ENCODE measurements at regions not wholly inside any gene's neighbourhood (a gene's known extent, or its start where the extent isn't known, plus 50 kb on each side); places are given as distances from the start of the nearest gene placed in this dataset.

DNA sequence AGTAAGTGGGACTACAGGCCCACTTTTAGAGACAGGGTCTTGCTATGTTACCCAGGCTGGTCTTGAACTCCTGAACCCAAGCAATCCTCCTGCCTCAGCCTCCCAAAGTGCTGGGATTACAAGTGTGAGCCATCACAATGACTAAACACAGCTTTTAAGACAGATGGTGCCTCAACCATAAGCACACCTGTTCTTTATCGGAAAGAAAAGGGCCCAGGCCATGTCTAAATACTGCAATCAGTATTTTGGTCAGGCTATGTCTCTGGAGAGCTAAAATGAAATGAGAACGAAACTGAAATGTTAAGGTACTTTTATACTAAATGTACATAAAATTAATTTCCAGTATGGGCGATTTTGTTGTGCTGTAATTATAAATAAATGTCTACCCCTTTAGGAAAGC is 69.5 kb upstream of the SPTBN1 start:
- Histone ChIP-seq H4K5ac (ENCODE audit: insufficient read length, low read depth, low read length) (no peak overlapping the region), H3K4ac (ENCODE audit: low read depth, low read length) (no peak overlapping the region), H2BK20ac (ENCODE audit: low read depth, low read length, poor library complexity, severe bottlenecking) (no peak overlapping the region), H3K9ac (ENCODE audit: extremely low read depth, insufficient read length, low read length) (no peak overlapping the region), H3K23ac (ENCODE audit: insufficient read length, low read depth, low read length) (no peak overlapping the region), H3K18ac (ENCODE audit: insufficient read length, low read depth, low read length) (no peak overlapping the region), H3K27me3 (ENCODE audit: insufficient read depth, low read length) (no peaks in the 10 kb centered on the region), H3K14ac (ENCODE audit: insufficient read depth, low read length) (no peak overlapping the region), H2BK120ac (ENCODE audit: low read depth, low read length, poor library complexity, severe bottlenecking) (no peak overlapping the region), H3T11ph (ENCODE audit: low read length) (no peak overlapping the region), H3K27ac (ENCODE audit: insufficient read length, low read depth, low read length) (no peak overlapping the region), H2BK5ac (ENCODE audit: insufficient read length, low read length) (no peak overlapping the region), H3K56ac (ENCODE audit: insufficient read length, low read depth, low read length) (no peak overlapping the region), H3K79me2 (ENCODE audit: insufficient read depth, low read length) (no peaks in the 10 kb centered on the region), H3K4me1 (ENCODE audit: insufficient read depth, low read length) (peaks cover 6% of the 10 kb centered on the region; the same call in 1 of the 2 replicates), H2BK12ac (ENCODE audit: insufficient read length, low read depth, low read length) (no peak overlapping the region), H3K9me3 (ENCODE audit: control insufficient read depth, low read depth, low read length) (no peaks in the 10 kb centered on the region), H4K91ac (ENCODE audit: insufficient read length, low read depth, low read length) (no peak overlapping the region), H4K8ac (replicated peaks; ENCODE audit: insufficient read length, low read depth, low read length) (no peak overlapping the region), H3K23me2 (ENCODE audit: insufficient read length, low read depth, low read length, poor library complexity, severe bottlenecking) (no peaks in the 10 kb centered on the region), H3K79me1 (ENCODE audit: insufficient read depth, low read depth, low read length, poor library complexity, severe bottlenecking) (no peaks in the 10 kb centered on the region), H2BK15ac (ENCODE audit: low read depth, low read length) (no peak overlapping the region), H4K20me1 (ENCODE audit: control insufficient read depth, insufficient read depth, insufficient read length) (no peaks in the 10 kb centered on the region), H2AK5ac (ENCODE audit: insufficient read length, low read length) (no peak overlapping the region), H3K4me2 (ENCODE audit: insufficient read depth, insufficient read length, low read length) (no peak overlapping the region), H2AFZ (ENCODE audit: low read length) (no peak overlapping the region)
- no peaks in the 10 kb centered on the region for H3K27me3 Mint-ChIP-seq (ENCODE audit: low read depth)
- TF ChIP-seq, protein P1, sequence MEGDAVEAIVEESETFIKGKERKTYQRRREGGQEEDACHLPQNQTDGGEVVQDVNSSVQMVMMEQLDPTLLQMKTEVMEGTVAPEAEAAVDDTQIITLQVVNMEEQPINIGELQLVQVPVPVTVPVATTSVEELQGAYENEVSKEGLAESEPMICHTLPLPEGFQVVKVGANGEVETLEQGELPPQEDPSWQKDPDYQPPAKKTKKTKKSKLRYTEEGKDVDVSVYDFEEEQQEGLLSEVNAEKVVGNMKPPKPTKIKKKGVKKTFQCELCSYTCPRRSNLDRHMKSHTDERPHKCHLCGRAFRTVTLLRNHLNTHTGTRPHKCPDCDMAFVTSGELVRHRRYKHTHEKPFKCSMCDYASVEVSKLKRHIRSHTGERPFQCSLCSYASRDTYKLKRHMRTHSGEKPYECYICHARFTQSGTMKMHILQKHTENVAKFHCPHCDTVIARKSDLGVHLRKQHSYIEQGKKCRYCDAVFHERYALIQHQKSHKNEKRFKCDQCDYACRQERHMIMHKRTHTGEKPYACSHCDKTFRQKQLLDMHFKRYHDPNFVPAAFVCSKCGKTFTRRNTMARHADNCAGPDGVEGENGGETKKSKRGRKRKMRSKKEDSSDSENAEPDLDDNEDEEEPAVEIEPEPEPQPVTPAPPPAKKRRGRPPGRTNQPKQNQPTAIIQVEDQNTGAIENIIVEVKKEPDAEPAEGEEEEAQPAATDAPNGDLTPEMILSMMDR (conservative IDR thresholded peaks at IDR 0.05) = no peak
- H3K4me1 Mint-ChIP-seq = peaks cover 11 to 13% of the 10 kb centered on the region in 2 experiments
- no peaks in the 10 kb centered on the region for H3K36me3 Mint-ChIP-seq (ENCODE audit: insufficient read depth in 1 of 3, low read depth in 3 of 3)
- H3K4me3 Mint-ChIP-seq = no peak overlapping the region
- DNase-seq = no peak
- no CpG with 5 or more reads among the region's 3 CpGs for WGBS (ENCODE audit: extremely low coverage, insufficient read length, low lambda C conversion rate)
- no peak overlapping the region for H3K27ac Mint-ChIP-seq
- no peaks in the 10 kb centered on the region for H3K9me3 Mint-ChIP-seq

All from H9 (cell line).